OCI-LY1 (cell line): ENCODE measurements at regions not wholly inside any gene's neighbourhood (a gene's known extent, or its start where the extent isn't known, plus 50 kb on each side); places are given as distances from the start of the nearest gene placed in this dataset.

Experiments
- CTCF ChIP-seq: fragments of 200-600 bp; sonication (generic), shearing (Covaris generic); IDR thresholded peaks from 2 replicates; pipeline ENCODE4 v1.5.1; 2017; ENCODE audit warnings: mild to moderate bottlenecking, antibody characterized with exemption, low read length, moderate library complexity, mixed read lengths
- EZH2 ChIP-seq: fragments of 200-600 bp; sonication (generic), shearing (Covaris generic); IDR thresholded peaks from 2 replicates; pipeline ENCODE4 v1.8.0; 2017; ENCODE audit warnings: borderline replicate concordance, mixed run types, mild to moderate bottlenecking, antibody characterized with exemption, low read length, moderate library complexity, mixed read lengths

- TF ChIP-seq CTCF, result no peak
- TF ChIP-seq EZH2, result no peak
These were observed 157.4 kb downstream of the SOX11 start for GRCh38 chr2:5849562-5849961.
